SU-DHL-6 (cell line): ENCODE measurements at regions not wholly inside any gene's neighbourhood (a gene's known extent, or its start where the extent isn't known, plus 50 kb on each side); places are given as distances from the start of the nearest gene placed in this dataset.

Experiments
- H2AFZ ChIP-seq: fragments of 200-600 bp; sonication (generic); 2 replicates; pipeline ENCODE4 v1.6.1; 2014; ENCODE audit warnings: low read depth, mild to moderate bottlenecking, moderate library complexity, mixed read lengths, antibody characterized with exemption, low read length; ENCODE audit not compliant: severe bottlenecking
- H3F3A ChIP-seq: fragments of 200-600 bp; shearing (Covaris generic); 2 replicates; pipeline ENCODE4 v1.6.0; 2016; ENCODE audit warnings: antibody characterized with exemption, mild to moderate bottlenecking; ENCODE audit not compliant: insufficient read depth
- H3K27ac ChIP-seq: fragments of 200-600 bp; sonication (generic); 2 replicates; pipeline ENCODE4 v1.5.1; 2016; ENCODE audit warnings: low read depth, mild to moderate bottlenecking, low read length, moderate library complexity, mixed read lengths
- H3K27me3 ChIP-seq: fragments of 200-600 bp; sonication (generic), shearing (Covaris generic); 2 replicates; pipeline ENCODE4 v1.6.0; 2014; ENCODE audit warnings: mild to moderate bottlenecking, low read length
- H3K36me3 ChIP-seq: fragments of 200-600 bp; sonication (generic); 2 replicates; pipeline ENCODE4 v1.6.1; 2014; ENCODE audit warnings: mild to moderate bottlenecking, low read length, mixed read lengths
- H3K4me2 ChIP-seq: fragments of 300-600, 200-600 bp; shearing (Covaris generic), sonication (generic); 2 replicates; pipeline ENCODE4 v1.6.0; 2014; ENCODE audit warnings: low read length, low read depth, mild to moderate bottlenecking; ENCODE audit not compliant: poor library complexity, severe bottlenecking
- H3K4me3 ChIP-seq: fragments of 200-600 bp; sonication (generic); 2 replicates; pipeline ENCODE4 v1.5.1; 2014; ENCODE audit warnings: antibody characterized with exemption, low read length, mild to moderate bottlenecking, mixed read lengths; ENCODE audit not compliant: insufficient read depth, poor library complexity, severe bottlenecking
- H3K79me2 ChIP-seq: fragments of 200-600 bp; sonication (generic); 2 replicates; pipeline ENCODE4 v1.6.1; 2014; ENCODE audit warnings: mild to moderate bottlenecking, low read length, moderate library complexity; ENCODE audit not compliant: insufficient read depth
- H3K9ac ChIP-seq: fragments of 200-600 bp; sonication (generic); 2 replicates; pipeline ENCODE4 v1.7.0; 2014; ENCODE audit warnings: mild to moderate bottlenecking, low read length
- H3K9me2 ChIP-seq: fragments of 200-600 bp; sonication (generic); replicated peaks from 2 replicates; pipeline ENCODE4 v1.6.1; 2014; ENCODE audit warnings: low read length; ENCODE audit not compliant: insufficient read depth
- H3K9me3 ChIP-seq: fragments of 200-600 bp; sonication (generic); 2 replicates; pipeline ENCODE4 v1.6.1; 2014; ENCODE audit warnings: low read length, mixed read lengths; ENCODE audit not compliant: insufficient read depth
- H4K20me1 ChIP-seq: fragments of 200-600 bp; sonication (generic); 2 replicates; pipeline ENCODE4 v1.6.1; 2014; ENCODE audit warnings: low read depth, mild to moderate bottlenecking, antibody characterized with exemption, low read length, moderate library complexity, mixed read lengths
- CTCF ChIP-seq: fragments of 200-600 bp; sonication (generic); IDR thresholded peaks from one replicate; pipeline ENCODE4 v1.5.1; 2017; ENCODE audit warnings: antibody characterized with exemption, mild to moderate bottlenecking, low read length, moderate library complexity; ENCODE audit not compliant: insufficient read depth, poor library complexity, severe bottlenecking
- EZH2phosphoT487 ChIP-seq: fragments of 200-600 bp; sonication (generic), shearing (Covaris generic); conservative IDR thresholded peaks from 2 replicates; pipeline ENCODE4 v1.6.1; 2018; ENCODE audit warnings: mild to moderate bottlenecking, antibody characterized with exemption, low read length, moderate library complexity, mixed read lengths

GRCh38 chr4:128477540-128477939 is 189.9 kb upstream of the PGRMC2 start:
- no peaks in the 10 kb centered on the region for H4K20me1 ChIP-seq
- H3K27me3 ChIP-seq, result no peaks in the 10 kb centered on the region
- H3K9me2 ChIP-seq, result no peaks in the 10 kb centered on the region
- no peak overlapping the region for H3K27ac ChIP-seq
- H3K36me3 ChIP-seq, result no peaks in the 10 kb centered on the region
- no peaks in the 10 kb centered on the region for H3K9me3 ChIP-seq
- no peak overlapping the region for H2AFZ ChIP-seq
- H3F3A ChIP-seq, result no peaks in the 10 kb centered on the region
- no peak overlapping the region for H3K4me2 ChIP-seq
- H3K4me3 ChIP-seq, result no peak overlapping the region
- TF ChIP-seq EZH2phosphoT487 (no peak), CTCF (no peak)
- H3K79me2 ChIP-seq, result no peaks in the 10 kb centered on the region
- no peak overlapping the region for H3K9ac ChIP-seq

- Histone ChIP-seq H3K9me2 (no peaks in the 10 kb centered on the region), H3F3A (no peaks in the 10 kb centered on the region), H4K20me1 (no peaks in the 10 kb centered on the region), H3K79me2 (no peaks in the 10 kb centered on the region), H3K36me3 (no peaks in the 10 kb centered on the region), H3K4me3 (no peak overlapping the region), H3K9me3 (no peaks in the 10 kb centered on the region), H3K27me3 (no peaks in the 10 kb centered on the region), H2AFZ (no peak overlapping the region), H3K9ac (no peak overlapping the region), H3K4me2 (no peak overlapping the region), H3K27ac (no peak overlapping the region)
- TF ChIP-seq EZH2phosphoT487 (no peak), CTCF (no peak)
These were observed 188.0 kb upstream of the PGRMC2 start for GRCh38 chr4:128475597-128475996.

GRCh38 chr4:128471576-128471975 is 184.0 kb upstream of the PGRMC2 start:
- Histone ChIP-seq H2AFZ (no peak overlapping the region), H3K9me2 (no peaks in the 10 kb centered on the region), H3K4me3 (no peak overlapping the region), H3F3A (no peaks in the 10 kb centered on the region), H3K4me2 (no peak overlapping the region), H3K27ac (no peak overlapping the region), H3K27me3 (no peaks in the 10 kb centered on the region), H3K9me3 (no peaks in the 10 kb centered on the region), H3K79me2 (no peaks in the 10 kb centered on the region), H4K20me1 (no peaks in the 10 kb centered on the region), H3K9ac (no peak overlapping the region), H3K36me3 (no peaks in the 10 kb centered on the region)
- TF ChIP-seq CTCF (no peak), EZH2phosphoT487 (no peak)

GRCh38 chr4:128470492-128471053 is 183.0 kb upstream of the PGRMC2 start:
- Histone ChIP-seq H3K27ac (no peak overlapping the region), H3K9me3 (no peaks in the 10 kb centered on the region), H3K9me2 (no peaks in the 10 kb centered on the region), H2AFZ (no peak overlapping the region), H3K27me3 (no peaks in the 10 kb centered on the region), H4K20me1 (no peaks in the 10 kb centered on the region), H3K9ac (no peak overlapping the region), H3K4me3 (no peak overlapping the region), H3K79me2 (no peaks in the 10 kb centered on the region), H3K4me2 (no peak overlapping the region), H3K36me3 (no peaks in the 10 kb centered on the region), H3F3A (no peaks in the 10 kb centered on the region)
- TF ChIP-seq EZH2phosphoT487 (no peak), CTCF (no peak)
